Activated gamma-delta T cell treated with Interleukin-2 at 50 U/mL for 16 hours (primary cell): ENCODE measurements at regions not wholly inside any gene's neighbourhood (a gene's known extent, or its start where the extent isn't known, plus 50 kb on each side); places are given as distances from the start of the nearest gene placed in this dataset.
"Not testable (repeated sequence)": the region's sequence is repeated elsewhere in the genome, so short reads cannot be mapped to it uniquely, and the experiment has no call there.

Source experiments
- DNase-seq: peaks from one replicate; pipeline ENCODE4 v3.0.0-alpha.2; 2020

GRCh38 chr1:120619867-120620692 lies 103.7 kb upstream of the NBPF26 start:
- not testable (repeated sequence) for DNase-seq

GRCh38 chr1:120620693-120620969 lies 103.1 kb upstream of the NBPF26 start:
- not testable (repeated sequence) for DNase-seq

GRCh38 chr1:120621278-120621677 lies 102.5 kb upstream of the NBPF26 start:
- DNase-seq = not testable (repeated sequence)

GRCh38 chr1:120623539-120623938 lies 100.2 kb upstream of the NBPF26 start:
- not testable (repeated sequence) for DNase-seq

GRCh38 chr1:120624565-120625064 lies 99.1 kb upstream of the NBPF26 start:
- not testable (repeated sequence) for DNase-seq

- not testable (repeated sequence) for DNase-seq
These were observed 93.8 kb upstream of the NBPF26 start for GRCh38 chr1:120629832-120630455.

GRCh38 chr1:120634816-120635806 lies 88.6 kb upstream of the NBPF26 start:
- not testable (repeated sequence) for DNase-seq

GRCh38 chr1:120640261-120641013 lies 83.3 kb upstream of the NBPF26 start:
- DNase-seq = not testable (repeated sequence)

GRCh38 chr1:120641014-120641302 lies 82.8 kb upstream of the NBPF26 start:
- not testable (repeated sequence) for DNase-seq

GRCh38 chr1:120647182-120647581 lies 76.6 kb upstream of the NBPF26 start:
- DNase-seq = not testable (repeated sequence)

GRCh38 chr1:120648915-120649623 lies 74.7 kb upstream of the NBPF26 start:
- DNase-seq = not testable (repeated sequence)

- not testable (repeated sequence) for DNase-seq
These were observed 74.0 kb upstream of the NBPF26 start for GRCh38 chr1:120649730-120650129.

GRCh38 chr1:120654114-120654513 lies 69.6 kb upstream of the NBPF26 start:
- not testable (repeated sequence) for DNase-seq

GRCh38 chr1:120655394-120655793 lies 68.4 kb upstream of the NBPF26 start:
- not testable (repeated sequence) for DNase-seq

GRCh38 chr1:120656116-120656515 lies 67.6 kb upstream of the NBPF26 start:
- DNase-seq = not testable (repeated sequence)

- not testable (repeated sequence) for DNase-seq
These were observed 65.9 kb upstream of the NBPF26 start for GRCh38 chr1:120657804-120658203.

- not testable (repeated sequence) for DNase-seq
These were observed 65.1 kb upstream of the NBPF26 start for GRCh38 chr1:120658622-120659021.

GRCh38 chr1:120659133-120659532 lies 64.6 kb upstream of the NBPF26 start:
- DNase-seq = not testable (repeated sequence)

- not testable (repeated sequence) for DNase-seq
These were observed 59.1 kb upstream of the NBPF26 start for GRCh38 chr1:120664376-120665249.

GRCh38 chr1:120665250-120665577 lies 58.5 kb upstream of the NBPF26 start:
- DNase-seq = not testable (repeated sequence)

GRCh38 chr1:120668187-120668586 lies 55.6 kb upstream of the NBPF26 start:
- not testable (repeated sequence) for DNase-seq
